HG03095 (cell line): ENCODE measurements at regions not wholly inside any gene's neighbourhood (a gene's known extent, or its start where the extent isn't known, plus 50 kb on each side); places are given as distances from the start of the nearest gene placed in this dataset.
A peak's percentile ranks its signal among the peaks of the same experiment; 100 is the strongest.
"Not testable (repeated sequence)": the region's sequence is repeated elsewhere in the genome, so short reads cannot be mapped to it uniquely, and the experiment has no call there.

Experiments used
- ATAC-seq: cut with Tn5 transposase; IDR thresholded peaks from one replicate; pipeline ENCODE4 v1.9.1; 2021; ENCODE audit warnings: moderate library complexity; ENCODE audit not compliant: unreplicated experiment

DNA sequence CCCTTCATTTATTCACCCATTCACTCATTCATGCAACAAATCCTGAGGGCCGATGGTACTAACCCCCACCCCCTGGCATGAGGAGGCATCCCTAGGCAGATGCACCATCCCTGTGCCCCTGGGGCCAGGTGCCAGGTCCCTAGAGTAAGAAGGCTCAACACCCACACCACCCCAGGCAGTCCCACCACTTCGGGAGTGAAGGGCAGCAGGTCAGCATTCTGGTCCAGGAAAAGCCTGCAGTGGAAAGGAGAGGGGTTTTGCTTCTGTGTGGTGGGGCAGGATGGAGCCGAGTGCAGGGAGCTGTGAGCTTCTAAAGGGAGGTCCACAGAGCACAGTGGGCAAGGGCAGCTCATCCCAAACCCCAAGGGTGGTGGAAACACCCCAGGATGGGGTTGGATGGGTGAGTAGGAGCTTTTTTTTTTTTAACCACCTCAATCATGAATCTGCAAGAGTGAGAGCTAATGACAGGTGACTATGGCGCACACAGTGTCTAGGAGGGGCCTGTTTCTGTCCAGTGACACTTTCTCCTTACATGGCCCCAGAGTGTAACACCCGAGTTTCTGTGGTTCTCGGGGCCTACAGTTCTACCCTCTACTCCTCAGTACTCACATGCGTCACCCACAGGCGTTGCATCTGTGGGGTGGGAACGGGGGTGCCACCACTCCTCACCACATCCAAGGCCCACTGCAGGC lies 414.3 kb downstream of the TMEM121 start:
- ATAC-seq: no peak

DNA sequence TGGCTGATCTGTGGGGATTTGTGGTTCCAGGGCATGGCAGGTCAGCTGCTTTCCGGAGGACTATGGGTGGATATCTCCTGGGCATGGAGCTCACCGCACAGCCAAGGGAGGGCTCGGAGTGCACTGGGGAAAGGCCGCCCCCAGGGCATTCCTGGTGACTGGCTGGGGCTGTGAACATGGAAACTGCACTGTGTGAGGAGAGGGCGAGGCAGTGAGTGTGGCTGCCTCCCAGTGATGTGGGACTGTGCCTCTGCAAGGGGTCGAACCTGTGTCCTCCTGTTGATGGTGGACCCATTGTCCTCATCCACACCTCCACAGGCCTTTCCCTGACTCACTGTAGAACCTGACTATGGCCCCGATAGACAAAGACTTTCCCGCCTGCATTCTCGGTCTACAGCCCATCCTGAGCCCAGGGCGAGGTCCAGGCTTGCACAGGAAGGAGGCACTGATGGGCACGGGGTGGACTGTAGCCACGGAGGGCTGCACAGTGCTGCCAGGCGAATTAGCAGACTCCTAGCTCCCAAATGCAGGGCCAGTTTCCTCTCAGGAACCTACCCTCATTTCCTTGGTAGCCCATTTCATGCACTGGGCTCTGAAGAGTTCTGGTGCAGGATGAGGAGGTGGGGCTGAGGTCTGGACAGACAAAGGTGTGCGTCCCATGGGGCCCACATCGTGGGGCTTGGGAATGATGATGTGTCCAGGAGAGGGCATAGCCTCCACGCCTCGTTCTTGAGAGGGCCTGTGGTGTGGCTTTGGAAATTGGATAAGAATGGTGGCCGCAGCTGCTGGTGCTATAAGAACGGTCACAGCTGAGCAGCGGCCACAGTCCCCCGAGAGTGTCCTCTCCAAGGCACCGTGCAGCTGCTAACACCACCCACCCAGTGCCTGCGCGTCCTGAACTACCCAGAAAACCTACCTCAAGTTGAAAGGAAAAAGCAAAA lies 415.1 kb downstream of the TMEM121 start:
- no peak for ATAC-seq

DNA sequence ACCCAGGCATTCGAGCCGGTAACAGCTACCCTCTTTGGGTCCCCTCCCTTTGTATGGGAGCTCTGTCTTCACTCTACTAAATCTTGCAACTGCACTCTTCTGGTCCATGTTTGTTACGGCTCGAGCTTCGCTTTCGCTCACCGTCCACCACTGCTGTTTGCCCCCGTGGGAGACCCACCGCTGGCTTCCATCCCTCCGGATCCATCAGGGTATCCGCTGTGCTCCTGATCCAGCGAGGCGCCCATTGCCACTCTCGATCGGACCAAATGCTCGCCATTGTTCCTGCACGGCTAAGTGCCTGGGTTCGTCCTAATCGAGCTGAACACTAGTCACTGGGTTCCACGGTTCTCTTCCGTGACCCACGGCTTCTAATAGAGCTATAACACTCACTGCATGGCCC lies 416.3 kb downstream of the TMEM121 start:
- not testable (repeated sequence) for ATAC-seq

DNA sequence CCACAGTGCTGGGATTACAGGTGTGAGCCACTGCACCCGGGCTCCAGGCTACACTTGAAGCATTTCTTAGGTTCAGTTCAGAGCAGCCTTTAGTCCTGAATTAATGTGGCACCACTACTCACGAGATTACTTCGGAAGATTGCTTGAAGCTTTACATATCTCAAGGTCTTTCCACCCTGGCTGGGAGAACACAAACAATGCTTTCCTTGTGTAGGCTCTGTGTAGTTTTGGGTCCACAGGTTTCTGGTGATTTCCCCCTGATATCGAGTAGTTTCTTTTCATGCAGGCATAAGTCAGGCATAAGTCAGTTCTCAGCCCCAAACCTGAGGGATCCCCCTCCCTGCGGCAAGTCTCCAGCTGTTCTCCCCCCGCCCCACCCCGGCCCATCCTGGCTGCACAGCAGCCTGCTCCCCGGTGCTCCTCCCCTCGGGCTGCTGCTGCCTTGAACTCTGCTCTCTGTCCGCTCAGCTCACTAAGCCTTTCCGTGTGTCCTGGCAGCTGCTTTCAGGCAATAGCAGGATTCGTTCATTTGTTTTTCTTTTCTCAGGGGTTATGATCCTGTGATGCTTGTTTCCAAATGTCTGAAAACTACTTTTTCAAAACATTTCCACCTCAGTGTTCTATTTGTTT lies 417.7 kb downstream of the TMEM121 start:
- ATAC-seq: no peak

DNA sequence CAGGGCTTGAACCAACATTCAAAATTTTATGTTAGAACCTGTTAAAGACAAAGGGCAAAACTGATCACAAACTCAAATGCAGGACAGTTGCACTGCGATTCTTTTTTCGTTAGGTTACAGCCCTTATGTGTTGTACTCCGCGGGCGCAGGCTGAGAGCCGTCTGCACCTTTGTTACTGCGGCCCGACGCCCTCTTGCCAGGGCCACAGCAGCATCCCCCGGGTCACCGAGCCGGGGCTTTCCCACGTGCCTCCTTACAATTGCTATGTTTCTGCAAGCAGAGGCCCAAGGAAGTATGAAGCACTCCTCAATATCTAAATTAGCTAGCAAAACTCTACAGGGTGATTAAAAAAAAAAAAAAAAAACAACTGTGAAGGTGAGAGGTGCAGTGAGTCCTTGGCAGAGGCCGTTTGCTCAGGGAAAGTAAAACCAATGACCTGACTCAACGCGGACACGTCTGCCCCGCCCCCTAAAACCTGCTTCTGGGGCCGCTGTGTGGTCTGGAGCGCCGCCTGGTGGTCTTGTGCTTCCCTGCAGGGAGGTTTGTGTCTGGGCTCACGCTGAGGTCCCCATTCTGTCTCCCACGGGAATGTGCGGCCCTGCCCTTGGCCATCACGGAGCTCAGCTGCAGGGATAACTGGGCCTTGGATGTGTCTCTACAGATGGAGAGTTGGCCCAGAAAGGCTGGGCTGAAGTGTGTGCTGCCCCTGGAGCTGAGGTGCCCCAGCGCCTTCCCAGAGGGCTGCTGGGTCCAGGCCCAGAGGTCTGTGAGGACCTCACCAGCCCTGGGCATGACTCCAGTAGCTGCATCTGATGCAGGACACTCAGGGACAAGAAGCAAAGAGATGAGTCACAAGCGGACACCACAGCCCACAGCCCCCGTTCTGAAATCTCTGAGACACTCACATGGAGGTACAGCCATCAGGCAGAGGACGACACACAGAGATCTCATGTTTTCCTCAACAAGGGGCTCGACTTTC lies 418.5 kb downstream of the TMEM121 start:
- peak; percentile 72 for ATAC-seq

DNA sequence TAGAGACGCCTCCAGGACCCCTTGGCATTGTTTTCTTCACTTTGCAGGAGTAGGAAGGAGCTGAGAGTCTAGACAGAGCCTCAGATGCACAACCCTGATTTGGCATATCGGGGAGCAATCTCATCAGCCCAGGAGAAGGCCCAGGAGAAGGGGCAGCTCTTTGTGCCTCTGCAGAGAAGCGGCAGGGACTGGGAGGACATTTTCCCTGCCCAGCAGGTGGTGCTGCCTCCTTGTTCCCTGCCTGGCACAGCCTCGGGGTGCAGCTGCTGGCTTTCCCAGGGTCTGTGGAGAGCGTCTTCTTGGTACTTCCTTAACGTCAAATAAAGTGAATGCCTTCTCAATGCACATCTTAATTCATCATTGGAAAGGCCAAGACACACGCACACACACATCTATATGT lies 419.5 kb downstream of the TMEM121 start:
- no peak for ATAC-seq

DNA sequence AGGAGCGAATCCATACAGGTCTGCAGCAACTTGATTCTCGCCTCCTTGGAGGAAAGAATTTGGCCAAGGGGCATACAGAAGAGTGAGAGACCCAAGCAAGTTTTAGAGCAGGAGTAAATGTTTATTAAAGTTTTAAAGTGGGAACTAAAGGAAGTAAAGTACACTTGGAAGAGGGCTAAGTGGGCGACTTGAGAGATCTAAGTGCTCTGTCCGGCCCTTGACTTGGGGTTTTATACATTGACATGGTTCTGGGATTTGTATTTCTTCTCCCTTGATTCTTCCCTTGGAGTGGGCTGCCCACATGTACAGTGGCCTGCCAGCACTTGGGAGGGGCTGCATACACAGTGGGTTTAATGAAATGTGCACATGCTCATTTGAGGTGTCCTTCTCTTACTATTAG lies 421.2 kb downstream of the TMEM121 start:
- no peak for ATAC-seq

DNA sequence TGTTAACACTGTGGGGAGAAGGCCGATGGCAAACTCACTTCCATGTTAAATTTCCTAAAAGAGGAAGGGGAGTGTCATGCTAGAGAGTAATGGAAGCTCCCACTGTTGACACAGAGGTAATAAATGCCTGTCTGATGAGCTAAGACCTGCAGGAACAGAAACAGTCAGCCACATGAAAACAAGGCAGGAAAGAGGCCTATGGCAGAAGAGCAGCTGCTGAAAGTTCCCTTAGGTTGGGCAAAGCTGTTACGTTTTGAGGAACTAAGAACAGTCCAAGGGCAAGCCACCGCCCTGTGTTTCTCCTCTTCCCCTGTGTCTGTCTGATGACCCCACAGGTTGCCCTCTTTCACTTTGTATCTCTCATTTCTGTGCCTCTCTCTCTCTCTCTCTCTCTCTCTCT lies 422.6 kb downstream of the TMEM121 start:
- ATAC-seq: not testable (repeated sequence)

DNA sequence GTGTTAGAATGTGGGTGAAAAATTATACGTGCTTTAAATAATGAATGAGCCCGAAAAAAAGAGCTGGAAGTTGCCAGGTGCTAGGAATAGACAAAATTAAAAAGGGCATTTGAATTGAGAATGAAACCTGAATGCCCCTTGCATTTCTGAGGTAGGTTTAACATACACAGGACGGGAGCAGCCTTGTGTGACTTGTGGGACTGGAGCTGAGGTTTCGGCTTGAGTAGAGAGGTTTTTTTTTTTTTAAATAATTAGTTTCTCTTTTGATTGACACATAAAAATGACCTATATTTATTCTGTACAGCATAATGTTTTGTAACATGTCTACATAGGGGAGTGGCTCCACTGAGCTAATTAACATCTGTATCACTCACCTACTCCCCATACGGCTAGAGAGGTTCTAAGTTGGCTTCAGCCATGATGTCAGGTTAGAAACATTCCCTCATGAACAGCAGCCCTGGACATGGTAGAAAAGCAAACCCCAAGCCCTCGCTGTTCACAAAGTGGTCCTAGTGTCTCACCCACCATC lies 424.0 kb downstream of the TMEM121 start:
- not testable (repeated sequence) for ATAC-seq

DNA sequence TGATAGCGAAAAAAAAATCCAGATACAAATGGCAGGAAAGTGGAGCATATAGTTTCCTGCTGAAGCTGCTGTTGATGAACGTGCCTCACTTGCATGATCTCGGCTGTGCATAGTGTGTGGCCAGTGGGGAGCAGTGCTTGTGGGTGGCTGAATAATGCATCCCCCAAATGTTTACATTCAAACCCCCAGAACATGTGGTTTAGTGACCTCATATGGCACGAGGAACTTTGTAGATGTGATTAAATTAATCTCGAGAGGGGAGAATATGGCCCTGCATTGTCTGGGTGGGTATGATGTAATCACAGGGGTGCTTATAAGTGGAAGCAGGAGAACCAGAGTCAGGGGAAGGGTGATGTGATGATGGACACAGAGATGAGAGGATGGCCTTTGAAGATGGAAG lies 425.0 kb downstream of the TMEM121 start:
- no peak for ATAC-seq

DNA sequence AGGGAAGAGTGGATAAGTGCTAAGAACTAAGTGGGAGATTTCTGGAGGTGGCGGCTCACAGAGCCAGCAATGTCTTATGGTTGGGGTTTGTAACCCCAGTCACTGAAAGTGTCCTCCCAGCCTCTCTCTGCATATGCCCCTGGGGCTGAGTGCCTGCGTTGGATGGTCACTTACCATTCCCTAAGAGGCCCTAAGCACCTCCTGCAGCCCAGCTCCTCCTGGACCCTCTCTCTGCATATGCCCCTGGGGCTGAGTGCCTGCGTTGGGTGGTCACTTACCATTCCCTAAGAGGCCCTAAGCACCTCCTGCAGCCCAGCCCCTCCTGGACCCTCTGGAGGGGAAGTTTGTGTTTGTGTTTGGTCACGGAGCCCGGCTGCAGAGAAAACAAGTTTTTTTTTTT lies 425.8 kb downstream of the TMEM121 start:
- no peak for ATAC-seq

DNA sequence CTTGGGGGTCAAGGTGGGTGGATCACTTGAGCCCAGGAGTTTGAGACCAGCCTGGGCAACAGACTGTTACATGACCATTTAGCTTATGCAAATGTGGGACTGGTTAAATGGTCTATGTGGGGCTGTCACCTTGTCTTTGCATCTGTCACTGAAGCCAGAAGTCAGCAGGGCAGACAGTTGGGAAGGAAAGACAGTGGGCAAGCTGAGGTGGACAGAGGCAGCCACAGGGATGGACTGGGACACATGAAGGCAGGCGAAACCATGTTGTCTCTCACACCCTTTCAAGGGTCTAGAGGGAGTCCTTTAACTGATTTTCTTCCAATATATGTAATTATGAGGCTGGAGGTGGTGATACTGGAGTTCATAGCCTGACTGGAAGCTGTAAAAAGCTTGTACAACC lies 426.4 kb downstream of the TMEM121 start:
- no peak for ATAC-seq

DNA sequence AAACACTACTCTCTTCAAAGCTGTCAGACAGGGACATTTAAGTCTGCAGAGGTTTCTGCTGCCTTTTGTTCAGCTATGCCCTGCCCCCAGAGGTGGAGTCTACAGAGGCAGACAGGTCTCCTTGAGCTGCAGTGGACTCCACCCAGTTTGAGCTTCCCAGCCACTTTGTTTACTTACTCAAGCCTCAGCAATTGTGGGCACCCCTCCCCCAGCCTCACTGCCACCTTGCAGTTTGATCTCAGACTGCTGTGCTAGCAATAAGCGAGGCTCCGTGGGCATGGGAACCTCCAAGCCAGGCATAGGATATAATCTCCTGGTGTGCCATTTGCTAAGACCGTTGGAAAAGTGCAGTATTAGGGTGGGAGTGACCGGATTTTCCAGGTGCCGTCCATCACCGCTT lies 435.2 kb downstream of the TMEM121 start:
- ATAC-seq: not testable (repeated sequence)

DNA sequence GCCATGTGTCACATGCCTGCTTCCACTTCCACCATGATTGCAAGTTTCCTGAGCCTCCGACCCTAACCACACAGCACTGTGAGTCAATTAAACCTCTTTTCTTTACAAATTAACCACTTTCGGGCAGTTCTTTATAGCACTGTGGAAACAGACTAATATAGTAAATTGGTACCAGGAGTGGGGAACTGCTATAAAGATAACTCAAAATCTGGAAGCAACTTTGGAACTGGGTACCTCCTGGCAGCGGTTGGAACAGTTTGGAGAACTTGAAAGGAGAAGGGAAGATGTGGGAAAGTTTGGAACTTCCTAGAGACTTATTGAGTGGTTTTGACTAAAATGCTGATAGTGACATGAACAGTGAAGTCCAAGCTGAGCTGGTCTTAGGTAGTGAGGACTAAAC lies 436.1 kb downstream of the TMEM121 start:
- no peak for ATAC-seq

DNA sequence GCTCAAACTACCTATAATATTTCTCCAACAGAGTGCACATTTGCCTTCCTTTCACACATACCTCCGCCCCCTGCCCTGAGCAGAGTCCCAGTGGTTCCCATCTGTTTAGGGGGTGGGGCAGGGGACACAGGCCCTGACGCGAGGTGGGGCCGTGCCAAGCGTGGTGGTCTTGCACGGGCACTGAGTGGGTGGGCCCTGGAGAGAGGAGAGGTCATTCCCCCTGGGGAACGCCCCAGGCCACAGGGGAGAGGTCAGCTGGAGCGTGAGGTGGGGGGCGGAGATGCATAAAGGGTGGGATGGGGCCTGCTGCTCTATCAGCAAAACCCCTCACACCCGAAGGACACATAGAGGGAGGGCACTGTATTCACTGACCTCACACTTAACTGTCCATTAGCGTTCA lies 441.9 kb downstream of the TMEM121 start:
- ATAC-seq: no peak

DNA sequence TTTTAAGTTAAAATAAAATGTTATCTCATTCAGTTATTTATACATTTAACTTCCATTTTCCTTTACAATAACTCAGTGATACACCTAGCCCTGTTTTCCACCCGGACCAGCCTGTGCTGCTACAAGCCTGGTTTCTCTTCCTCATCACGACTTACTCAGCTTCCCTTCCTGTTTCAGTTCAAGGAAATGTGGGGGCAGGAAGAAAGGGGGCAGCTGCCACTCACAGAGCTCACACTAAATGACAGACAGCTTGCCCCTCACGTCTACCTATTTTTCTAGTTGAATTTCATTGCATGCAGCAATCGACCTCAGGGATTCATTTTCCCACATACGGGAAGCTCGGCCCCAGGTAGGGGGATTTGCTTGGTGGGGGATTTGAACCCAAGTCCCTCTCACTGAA lies 442.6 kb downstream of the TMEM121 start:
- ATAC-seq: not testable (repeated sequence)

DNA sequence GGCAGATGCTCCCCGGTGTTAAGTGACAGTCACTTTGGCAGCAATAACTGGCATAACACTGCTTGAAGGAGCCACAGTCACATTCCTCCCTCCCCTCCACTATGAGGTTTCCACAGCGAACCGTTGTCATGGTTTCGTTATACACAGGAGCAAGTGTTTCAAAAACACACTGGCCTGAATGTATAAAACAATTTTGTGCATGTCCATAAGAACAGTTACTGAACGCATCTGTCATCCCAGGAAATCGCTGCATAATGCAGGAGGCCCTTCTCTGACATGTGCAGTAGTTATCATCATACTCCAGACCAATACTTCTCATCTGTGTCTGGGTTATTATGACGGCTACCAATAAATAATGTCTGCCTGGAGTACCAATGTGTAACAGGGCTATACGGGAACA lies 444.4 kb downstream of the TMEM121 start:
- ATAC-seq: not testable (repeated sequence)

DNA sequence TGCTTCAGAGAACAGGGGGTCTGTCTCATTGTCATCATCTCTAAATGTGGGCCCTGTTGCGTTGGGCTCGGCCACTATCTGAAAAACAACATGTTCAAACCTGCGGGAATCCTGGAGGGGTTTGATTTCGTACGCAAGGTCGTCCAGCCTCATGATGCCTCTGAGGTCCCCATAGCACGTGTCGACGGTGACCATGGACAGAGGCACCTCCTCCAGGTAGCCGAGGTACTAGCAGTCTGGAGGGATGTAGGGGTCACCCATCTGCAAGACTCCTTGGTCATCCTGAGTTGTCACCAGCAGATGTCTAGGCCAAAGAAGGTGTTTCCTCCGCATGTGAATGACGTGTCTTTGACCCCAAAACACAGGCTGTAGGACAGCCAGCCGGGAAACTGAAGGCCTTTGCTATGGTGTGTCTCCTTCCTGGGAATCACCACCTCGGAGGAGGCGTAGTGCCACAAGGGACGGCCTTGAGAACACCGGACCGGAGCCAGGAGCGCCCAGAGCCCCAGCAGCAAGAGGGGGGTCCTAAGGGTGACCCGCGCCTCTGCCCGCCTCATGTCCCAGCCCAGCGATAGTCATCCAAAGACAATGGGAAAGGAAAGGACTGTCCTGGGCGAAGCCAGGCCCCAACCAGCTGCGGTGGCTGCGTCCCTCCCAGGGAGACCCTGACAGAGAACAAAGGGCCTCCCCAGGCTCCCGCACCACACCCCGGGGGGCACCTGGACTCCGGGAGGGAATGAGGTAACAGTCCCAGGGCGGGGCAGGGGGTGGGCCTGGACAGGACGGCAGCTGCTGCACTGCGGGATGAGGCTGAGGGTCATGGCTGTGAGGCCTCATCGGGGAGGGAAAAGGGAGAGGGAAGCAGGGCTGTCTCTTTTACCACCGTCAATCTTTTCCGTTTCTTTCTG lies 445.5 kb downstream of the TMEM121 start:
- ATAC-seq: no peak

DNA sequence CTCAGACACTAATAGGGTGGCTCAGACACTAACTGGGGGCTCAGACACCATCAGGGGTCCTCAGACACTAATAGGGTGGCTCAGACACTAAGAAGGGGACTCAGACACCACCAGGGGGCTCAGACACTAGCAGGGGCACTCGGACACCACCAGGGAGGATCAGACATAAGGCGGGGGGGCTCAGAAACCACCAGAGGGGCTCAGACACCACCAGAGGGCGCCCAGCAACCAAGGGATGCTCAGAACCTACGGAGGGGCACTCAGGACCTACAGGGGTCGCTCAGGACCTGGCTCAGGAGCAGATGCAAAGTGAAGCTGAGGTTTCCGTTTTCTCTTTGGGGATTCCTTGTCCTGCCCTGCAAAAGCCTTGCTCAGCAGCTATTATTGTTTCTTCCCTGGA lies 448.5 kb downstream of the TMEM121 start:
- no peak for ATAC-seq
